NCI-H226 (cell line): ENCODE measurements at regions not wholly inside any gene's neighbourhood (a gene's known extent, or its start where the extent isn't known, plus 50 kb on each side); places are given as distances from the start of the nearest gene placed in this dataset.
"Not testable (repeated sequence)": the region's sequence is repeated elsewhere in the genome, so short reads cannot be mapped to it uniquely, and the experiment has no call there.

Source experiments
- DNase-seq: peaks from one replicate; pipeline ENCODE4 v3.0.0-alpha.2; 2015

- DNase-seq = no peak
Observed at GRCh38 chr19:30807278-30807677, 435.1 kb downstream of the ZNF536 start.

DNA sequence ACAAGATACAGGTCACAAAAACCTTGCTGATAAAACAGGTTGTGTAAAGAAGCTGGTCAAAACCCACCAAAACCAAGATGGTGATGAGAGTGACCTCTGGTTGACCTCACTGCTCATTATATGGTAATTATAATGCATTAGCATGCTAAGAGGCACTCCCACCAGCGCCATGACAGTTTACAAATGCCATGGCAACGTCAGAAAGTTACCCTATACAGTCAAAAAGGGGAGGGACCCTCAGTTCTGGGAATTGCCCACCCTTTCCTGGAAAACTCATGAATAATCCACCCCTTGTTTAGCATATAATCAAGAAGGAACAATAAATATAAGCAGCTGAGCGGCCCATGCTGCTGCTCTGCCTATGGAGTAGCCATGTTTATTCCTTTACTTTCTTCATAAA is 434.1 kb downstream of the ZNF536 start:
- DNase-seq = no peak

- DNase-seq = no peak
Observed at GRCh38 chr19:30804751-30805150, 432.6 kb downstream of the ZNF536 start.

DNA sequence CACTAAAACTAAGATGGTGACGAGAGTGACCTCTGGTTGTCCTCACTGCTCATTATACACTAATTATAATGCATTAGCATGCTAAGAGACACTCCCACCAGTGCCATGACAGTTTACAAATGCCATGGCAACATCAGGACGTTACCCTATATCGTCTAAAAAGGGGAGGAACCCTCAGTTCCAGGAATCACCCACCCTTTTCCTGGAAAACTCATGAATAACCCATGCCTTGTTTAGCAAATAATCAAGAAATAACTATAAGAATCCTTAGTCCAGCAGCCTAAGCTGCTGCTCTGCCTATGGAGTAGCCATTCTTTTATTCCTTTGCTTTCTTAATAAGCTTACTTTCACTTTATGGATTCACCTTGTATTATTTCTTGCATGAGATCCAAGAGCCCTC is 432.1 kb downstream of the ZNF536 start:
- not testable (repeated sequence) for DNase-seq

GRCh38 chr19:30802424-30803013 is 430.3 kb downstream of the ZNF536 start:
- DNase-seq = no peak

GRCh38 chr19:30799865-30800755 is 427.9 kb downstream of the ZNF536 start:
- DNase-seq = no peak

DNA sequence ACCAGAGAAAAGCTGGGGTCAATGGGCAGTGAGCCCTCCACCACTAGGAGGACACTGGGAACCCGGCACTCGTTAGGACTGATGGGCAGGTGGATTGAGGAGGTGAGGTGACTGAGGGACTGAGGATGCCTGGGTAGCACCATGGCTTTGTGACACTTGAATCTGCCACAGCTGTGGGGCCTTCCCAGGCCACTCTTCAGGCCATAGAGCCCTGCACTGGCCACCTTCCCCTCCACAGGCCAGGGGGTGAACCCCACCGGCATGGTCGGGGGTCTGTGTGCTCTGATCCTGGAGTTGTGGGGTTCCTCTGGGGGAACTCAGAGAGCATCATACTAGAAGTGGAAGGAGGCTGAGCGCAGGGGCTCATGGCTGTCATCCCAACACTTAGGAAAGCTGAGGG is 423.5 kb downstream of the ZNF536 start:
- no peak for DNase-seq

GRCh38 chr19:30792561-30793505 is 420.6 kb downstream of the ZNF536 start:
- no peak for DNase-seq

DNA sequence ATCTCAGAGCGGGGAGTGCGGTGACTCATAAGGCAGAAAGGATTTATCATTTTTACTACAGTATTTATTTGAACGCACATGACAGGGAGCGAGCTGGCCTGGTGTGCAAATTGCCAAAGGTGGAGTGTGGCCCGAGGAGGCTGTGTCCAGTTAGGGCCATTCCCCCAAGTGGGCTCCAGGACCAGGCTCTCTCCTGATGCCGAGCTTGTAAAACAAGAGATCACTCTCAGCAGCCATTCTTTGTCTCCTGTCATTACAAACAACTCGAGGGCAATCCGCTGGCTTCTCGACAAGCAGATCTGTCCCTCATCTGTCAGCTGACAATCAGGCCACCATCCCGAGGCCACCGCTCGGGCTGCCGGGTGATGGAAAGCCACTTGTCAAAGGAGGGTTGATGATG is 418.9 kb downstream of the ZNF536 start:
- DNase-seq = no peak

DNA sequence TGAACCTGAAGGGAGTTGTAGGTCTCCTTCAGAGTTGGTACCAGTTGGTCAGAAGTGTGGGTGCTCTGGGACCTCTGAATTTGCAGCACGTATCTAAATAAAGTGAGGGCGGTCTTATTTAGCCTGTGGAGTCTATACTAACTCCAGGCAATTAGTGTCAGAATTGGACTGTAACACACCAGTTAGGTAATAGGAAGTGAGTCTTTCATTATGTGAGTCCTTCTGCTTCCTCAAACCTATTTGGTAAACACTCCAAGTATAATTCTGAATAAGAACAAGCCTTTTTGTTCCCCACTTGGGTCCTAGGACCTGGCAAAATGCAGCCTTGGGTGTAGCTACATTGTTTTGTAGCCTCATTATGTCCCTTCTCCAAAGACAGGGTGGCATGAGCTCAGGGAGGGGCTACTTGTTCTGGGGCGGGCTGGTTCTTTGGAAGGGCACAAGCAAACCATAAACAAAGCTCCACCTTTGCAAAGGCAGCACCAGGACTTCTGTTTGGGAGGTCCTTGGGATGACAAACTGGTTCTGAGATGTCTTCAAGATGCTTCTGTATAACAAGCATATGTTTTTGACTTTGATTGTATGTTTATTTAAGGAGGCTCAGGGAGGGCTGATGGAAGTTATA is 418.0 kb downstream of the ZNF536 start:
- no peak for DNase-seq

- no peak for DNase-seq
Observed at GRCh38 chr19:30788105-30788765, 416.1 kb downstream of the ZNF536 start.

DNA sequence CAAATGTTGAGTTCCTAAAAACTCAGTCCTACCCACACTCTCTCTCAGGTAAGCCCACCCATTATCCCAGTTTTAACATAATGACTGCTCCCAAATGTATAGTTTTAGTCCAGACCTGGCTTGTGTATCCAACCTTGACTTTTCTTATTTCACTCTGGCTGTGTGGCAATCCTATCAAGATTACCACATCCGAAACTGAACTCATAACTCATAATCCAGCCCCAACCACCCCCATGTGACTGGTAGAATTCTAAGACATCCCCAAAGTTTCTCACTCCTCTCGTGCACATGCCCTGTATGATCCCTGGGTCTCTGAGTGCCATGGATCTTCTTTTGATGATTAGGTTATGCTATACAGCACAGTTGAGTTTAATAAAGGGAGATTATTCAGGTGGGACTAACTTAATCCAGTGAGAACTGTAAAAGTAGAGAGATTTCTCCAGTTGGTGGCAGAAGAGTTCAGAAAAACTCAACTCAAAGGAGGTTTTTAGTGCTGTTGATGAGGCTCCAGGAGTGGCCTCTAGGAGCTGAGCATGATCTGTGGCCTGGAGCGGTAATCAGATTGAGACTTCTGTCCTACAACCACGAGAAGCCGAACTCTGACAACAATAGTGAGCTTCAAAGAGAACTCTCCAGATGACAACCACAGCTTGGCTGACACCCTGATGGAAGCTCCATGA is 413.4 kb downstream of the ZNF536 start:
- no peak for DNase-seq

DNA sequence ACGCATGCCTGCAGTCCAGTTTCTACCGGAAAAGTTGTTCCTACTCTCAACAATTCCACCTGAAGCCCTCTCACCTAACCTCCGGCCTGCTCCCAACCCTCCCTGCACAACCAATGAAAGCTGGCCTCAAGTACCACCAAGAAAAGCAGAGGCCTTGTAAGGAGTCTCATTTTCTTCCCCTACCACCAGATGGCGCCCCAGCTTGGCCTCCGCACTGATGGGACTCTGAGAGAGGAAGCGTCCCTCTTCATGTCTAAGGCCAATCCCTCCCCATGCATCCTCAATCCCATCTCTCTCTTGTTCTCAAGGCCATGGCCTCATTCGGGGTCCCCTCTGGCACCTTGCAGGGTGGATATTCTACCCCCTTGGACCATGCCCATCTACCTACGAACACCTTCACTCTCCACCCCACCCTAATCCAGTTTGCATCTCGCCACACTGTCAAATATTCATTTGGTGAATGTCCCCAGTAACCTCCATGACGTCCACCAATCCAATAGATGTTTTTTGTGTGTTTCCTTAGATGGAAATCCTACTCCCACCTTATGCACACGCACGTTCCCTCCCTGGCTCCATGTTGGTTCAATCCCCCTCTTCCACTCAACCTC is 412.8 kb downstream of the ZNF536 start:
- DNase-seq = no peak

DNA sequence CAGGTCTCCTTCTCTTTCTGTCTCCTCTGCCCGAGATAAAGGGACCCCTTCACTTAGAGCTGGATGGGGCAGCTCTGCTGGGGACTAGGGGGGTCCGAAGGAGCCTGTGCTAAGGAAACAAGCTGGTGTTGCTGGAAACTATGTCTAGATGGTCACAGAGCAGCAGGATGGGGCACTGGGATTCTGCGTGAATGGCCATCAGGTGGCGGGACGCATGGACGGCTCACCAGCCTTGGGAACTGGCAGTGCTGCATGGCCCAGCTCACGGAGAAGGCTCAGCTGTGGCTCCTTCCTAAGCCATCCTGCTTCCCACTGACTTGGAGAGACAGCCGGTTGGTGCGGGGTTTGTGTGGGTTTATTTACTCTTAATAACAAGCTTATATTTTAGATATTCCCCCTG is 411.8 kb downstream of the ZNF536 start:
- DNase-seq = no peak

DNA sequence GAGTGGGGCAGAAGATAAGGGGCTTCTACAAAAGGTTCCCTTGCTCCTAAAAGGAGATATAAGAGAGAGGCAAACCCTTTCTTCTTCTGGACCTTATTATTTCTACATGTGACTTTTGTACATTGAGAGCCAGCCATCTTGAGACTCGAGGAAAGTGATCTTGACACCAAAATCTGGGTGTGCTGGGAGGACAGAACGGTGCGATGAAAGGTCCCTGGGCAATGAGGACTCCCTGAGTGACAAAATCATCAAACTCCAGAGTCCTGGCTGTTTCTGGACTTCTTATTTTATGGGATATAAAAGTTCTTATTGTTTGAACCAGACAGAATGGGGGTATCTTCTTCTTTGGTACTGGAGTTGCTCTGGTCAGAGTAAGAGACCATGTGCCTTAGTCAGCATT is 411.0 kb downstream of the ZNF536 start:
- no peak for DNase-seq

DNA sequence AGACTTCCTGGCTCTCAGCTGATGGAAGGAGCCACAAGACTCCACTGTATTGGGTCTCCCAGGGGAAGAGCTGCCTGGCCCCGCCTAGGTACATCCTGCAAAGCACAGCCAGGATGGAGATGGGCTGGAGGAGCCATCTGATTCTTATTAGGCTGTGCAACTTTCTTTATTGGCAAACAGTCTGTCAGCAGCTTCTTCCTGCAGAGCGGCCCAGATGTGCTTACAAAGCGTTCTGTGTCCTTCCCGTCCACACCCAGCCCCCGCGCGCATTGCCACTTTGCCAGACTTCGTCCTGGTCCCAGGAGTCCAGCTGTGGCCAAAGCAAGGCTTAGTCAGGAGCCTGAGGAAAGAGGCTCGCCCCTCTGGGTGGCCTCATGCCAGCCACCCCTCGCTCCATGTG is 409.3 kb downstream of the ZNF536 start:
- no peak for DNase-seq

DNA sequence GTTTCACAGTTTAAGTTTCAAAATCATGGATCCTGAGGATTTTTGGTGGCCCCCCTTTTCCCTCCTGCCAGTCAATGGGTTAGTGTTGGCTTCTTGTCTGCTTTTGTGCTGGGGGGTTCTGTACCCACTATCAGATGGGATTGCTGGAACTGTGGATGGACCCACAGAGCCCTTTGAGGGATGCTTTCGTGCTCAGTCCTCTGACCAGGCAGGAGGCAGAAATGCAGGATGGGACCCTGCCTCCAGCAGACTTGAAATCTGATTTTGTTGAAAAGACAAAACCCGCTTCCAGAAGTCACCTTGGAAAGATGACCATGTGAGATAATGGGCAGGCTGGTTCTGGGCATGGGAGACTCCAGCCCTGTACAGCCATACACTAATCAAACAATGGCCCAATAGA is 408.9 kb downstream of the ZNF536 start:
- no peak for DNase-seq

- DNase-seq = no peak
Observed at GRCh38 chr19:30780456-30780855, 408.3 kb downstream of the ZNF536 start.

GRCh38 chr19:30780032-30780431 is 407.8 kb downstream of the ZNF536 start:
- no peak for DNase-seq

- DNase-seq = no peak
Observed at GRCh38 chr19:30778961-30779715, 407.0 kb downstream of the ZNF536 start.

GRCh38 chr19:30778061-30778460 is 405.9 kb downstream of the ZNF536 start:
- no peak for DNase-seq
